Omental fat pad (tissue), 3 donors: ENCODE measurements at regions not wholly inside any gene's neighbourhood (a gene's known extent, or its start where the extent isn't known, plus 50 kb on each side); places are given as distances from the start of the nearest gene placed in this dataset.

Experiments used
- ATAC-seq: fragments of 150-250 bp; one replicate; pipeline ENCODE4 v1.9.1; 2016; ENCODE audit warnings: mild to moderate bottlenecking, moderate library complexity; ENCODE audit not compliant: low FRiP score
- DNase-seq: peaks from one replicate; pipeline ENCODE4 v3.0.0-alpha.2; 2019; ENCODE audit warnings: low spot score
- CTCF ChIP-seq, 3 donors: fragments of 450-650 bp; IDR thresholded peaks; one replicate each; pipeline ENCODE4 v1.5.1; 2016 to 2017; ENCODE audit warnings: antibody characterized with exemption in 3 of 3, mild to moderate bottlenecking in 3 of 3, moderate library complexity in 2 of 3

GRCh38 chr10:80927419-80928078 lies 389.8 kb downstream of the SH2D4B start:
- DNase-seq (no peak), ATAC-seq (no peak)
- TF ChIP-seq CTCF (IDR thresholded peaks at IDR 0.05), result no peak

- DNase-seq (no peak), ATAC-seq (no peak)
- TF ChIP-seq CTCF (IDR thresholded peaks at IDR 0.05), result no peak
These were observed 401.2 kb downstream of the SH2D4B start for GRCh38 chr10:80938903-80939302.

GRCh38 chr10:80945264-80945880 lies 407.7 kb downstream of the SH2D4B start:
- TF ChIP-seq CTCF (IDR thresholded peaks at IDR 0.05), result no peak
- DNase-seq (no peak), ATAC-seq (no peak)

GRCh38 chr10:80946073-80946472 lies 408.4 kb downstream of the SH2D4B start:
- DNase-seq, result no peak
- TF ChIP-seq CTCF (IDR thresholded peaks at IDR 0.05), result no peak
- no peak for ATAC-seq

GRCh38 chr10:80946957-80947726 lies 409.4 kb downstream of the SH2D4B start:
- TF ChIP-seq CTCF (IDR thresholded peaks at IDR 0.05), result no peak
- DNase-seq (no peak), ATAC-seq (no peak)

- no peak for ATAC-seq
- no peak for TF ChIP-seq CTCF (IDR thresholded peaks at IDR 0.05)
- no peak for DNase-seq
These were observed 412.1 kb downstream of the SH2D4B start for GRCh38 chr10:80949785-80950184.
